ENCODE measurements at regions not wholly inside any gene's neighbourhood (a gene's known extent, or its start where the extent isn't known, plus 50 kb on each side); places are given as distances from the start of the nearest gene placed in this dataset.

GRCh38 chr5:53378590-53379247, 101.7 kb upstream of the FST start:
- no peak for TF ChIP-seq POLR2A (IDR thresholded peaks at IDR 0.05; ENCODE audit: low read depth, low read length)
- no peak for TF ChIP-seq TAF1 (IDR thresholded peaks at IDR 0.05; ENCODE audit: borderline replicate concordance, low read depth, low read length)
- no peak for TF ChIP-seq POLR2AphosphoS5 (IDR thresholded peaks at IDR 0.05; ENCODE audit: low read depth, low read length)
